Endothelial cell of umbilical vein (primary cell): ENCODE measurements at regions not wholly inside any gene's neighbourhood (a gene's known extent, or its start where the extent isn't known, plus 50 kb on each side); places are given as distances from the start of the nearest gene placed in this dataset.

ENCODE experiments used
- BruUV-seq: library from RNA; stranded (reverse); fragments of 400-500 nt; replicated peaks from 2 replicates; lab custom pipeline; 2021; lab: Mats Ljungman, UMichigan
- CTCF ChIA-PET: fragments of 300-600, 350-600 bp; sonication (Branson Sonifier 250); formaldehyde crosslinking; loops from one replicate; lab custom pipeline; 2021; ENCODE audit warnings: antibody characterized with exemption, inconsistent platforms; lab: Charles Lee
- POLR2A ChIA-PET: fragments of 300-600, 350-600 bp; sonication (Branson Sonifier 250); formaldehyde crosslinking; loops from one replicate; lab custom pipeline; 2021; ENCODE audit warnings: antibody characterized with exemption, inconsistent platforms; lab: Charles Lee
- DNase-seq: peaks from one replicate; pipeline ENCODE4 v3.0.0-alpha.2; 2011; ENCODE audit warnings: low read depth, low spot score
- FAIRE-seq: peaks from 2 replicates; lab custom pipeline; 2011; peaks lifted over from hg19 to GRCh38; lab: Jason Lieb, UNC
- H2AFZ ChIP-seq: 2 replicates; pipeline ENCODE4 v1.6.0; 2012; ENCODE audit warnings: low read depth, low read length, control low read depth, inconsistent platforms
- H3K27ac ChIP-seq: 2 replicates; pipeline ENCODE4 v1.5.1; 2011; ENCODE audit warnings: low read depth, mild to moderate bottlenecking, control low read depth, low read length, moderate library complexity; ENCODE audit not compliant: insufficient read depth
- H3K27me3 ChIP-seq, 2 experiments: 2 replicates each; pipeline versions ENCODE4 v1.6.0 to v1.6.1; 2011; ENCODE audit warnings: low read length in 2 of 2, mixed read lengths in 1 of 2; ENCODE audit not compliant: control insufficient read depth in 2 of 2, insufficient read depth in 2 of 2
- H3K36me3 ChIP-seq, 2 experiments: 2 replicates in 1 of 2; 3 replicates in 1 of 2; pipeline ENCODE4 v1.5.1; 2011; ENCODE audit warnings: low read length in 2 of 2, mild to moderate bottlenecking in 1 of 2, moderate library complexity in 1 of 2; ENCODE audit not compliant: control insufficient read depth in 2 of 2, insufficient read depth in 2 of 2; ENCODE audit errors: extremely low read depth in 1 of 2
- H3K4me1 ChIP-seq: 3 replicates; pipeline ENCODE4 v1.5.1; 2011; ENCODE audit warnings: mild to moderate bottlenecking, low read length; ENCODE audit not compliant: control insufficient read depth, insufficient read depth; ENCODE audit errors: extremely low read depth
- H3K4me2 ChIP-seq: 2 replicates; pipeline ENCODE4 v1.6.1; 2011; ENCODE audit warnings: low read length, control low read depth, mixed read lengths; ENCODE audit not compliant: insufficient read depth
- H3K4me3 ChIP-seq, 3 experiments: fragments of 200-600 bp in 1 of 3; sonication (generic), shearing (Covaris generic) in 1 of 3; replicated peaks in 1 of 3; 2 replicates each; pipeline ENCODE4 v1.5.1; 2011 to 2016; ENCODE audit warnings: control low read depth in 3 of 3, low read length in 3 of 3, mild to moderate bottlenecking in 2 of 3, inconsistent platforms in 1 of 3, low read depth in 1 of 3, moderate library complexity in 1 of 3; ENCODE audit not compliant: insufficient read depth in 1 of 3
- H3K79me2 ChIP-seq: 2 replicates; pipeline ENCODE4 v1.6.0; 2012; ENCODE audit warnings: low read length, inconsistent platforms; ENCODE audit not compliant: control insufficient read depth, insufficient read depth
- H3K9ac ChIP-seq: replicated peaks from 2 replicates; pipeline ENCODE3; 2011; ENCODE audit warnings: low read length, control low read depth; ENCODE audit not compliant: insufficient read depth; ENCODE audit errors: extremely low read depth
- H3K9me1 ChIP-seq: replicated peaks from 3 replicates; pipeline ENCODE4 v1.6.0; 2011; ENCODE audit warnings: mild to moderate bottlenecking, low read length; ENCODE audit not compliant: control insufficient read depth, insufficient read depth; ENCODE audit errors: extremely low read depth
- H3K9me3 ChIP-seq: replicated peaks from 2 replicates; pipeline ENCODE4 v1.5.1; 2012; ENCODE audit warnings: low read length, inconsistent platforms; ENCODE audit not compliant: control insufficient read depth, insufficient read depth
- H4K20me1 ChIP-seq: replicated peaks from 2 replicates; pipeline ENCODE3; 2011; ENCODE audit warnings: mild to moderate bottlenecking, low read length; ENCODE audit not compliant: control insufficient read depth, insufficient read depth; ENCODE audit errors: extremely low read depth
- EZH2 ChIP-seq: IDR thresholded peaks from 2 replicates; pipeline ENCODE4 v1.6.1; 2012; ENCODE audit warnings: borderline replicate concordance, low read depth, mild to moderate bottlenecking, moderate library complexity, low read length, inconsistent platforms; ENCODE audit not compliant: severe bottlenecking
- FOS ChIP-seq: IDR thresholded peaks from 2 replicates; pipeline ENCODE4 v1.6.1; 2011; ENCODE audit warnings: mild to moderate bottlenecking, low read length, moderate library complexity, borderline replicate concordance; ENCODE audit not compliant: insufficient read depth
- GATA2 ChIP-seq: IDR thresholded peaks from 2 replicates; pipeline ENCODE4 v1.7.0; 2011; ENCODE audit warnings: low read depth, mild to moderate bottlenecking, moderate library complexity, mixed read lengths, low read length; ENCODE audit not compliant: insufficient read length, insufficient read depth
- JUN ChIP-seq: IDR thresholded peaks from 2 replicates; pipeline ENCODE4 v1.6.1; 2011; ENCODE audit warnings: borderline replicate concordance, low read depth; ENCODE audit not compliant: insufficient read length, insufficient read depth
- MYC ChIP-seq: IDR thresholded peaks from one replicate; pipeline ENCODE4 v1.6.1; 2011; ENCODE audit warnings: mild to moderate bottlenecking, low read depth, low read length
- POLR2A ChIP-seq: IDR thresholded peaks from 2 replicates; pipeline ENCODE4 v1.6.1; 2012; ENCODE audit warnings: low read depth, mild to moderate bottlenecking, control low read depth, low read length
- POLR2AphosphoS5 ChIP-seq: IDR thresholded peaks from 2 replicates; pipeline ENCODE4 v1.6.1; 2012; ENCODE audit warnings: low read depth, mild to moderate bottlenecking, control low read depth, low read length, moderate library complexity; ENCODE audit not compliant: insufficient read depth
- dilution Hi-C: fragments of 300-500 bp; cut with MboI; formaldehyde crosslinking; loops from one replicate; pipeline ENCODE4 v1.15.0; 2019; ENCODE audit warnings: low sequenced_read_pairs; ENCODE audit not compliant: extremely low pct_ligation_motif_present
- intact Hi-C: fragments of 100-400 bp; cut with micrococcal nuclease; formaldehyde crosslinking; loops from one replicate; pipeline ENCODE4 v1.10.0; 2022
- TF ChIP-seq, protein P1 (sequence below): IDR thresholded peaks from 2 replicates; pipeline ENCODE4 v1.6.1; 2011; ENCODE audit not compliant: insufficient read depth, insufficient read length
- TF ChIP-seq, protein P2 (sequence below), 2 donors: IDR thresholded peaks; 1 replicate in 1 of 2; 2 replicates in 1 of 2; pipeline ENCODE4 v1.5.1; 2011; ENCODE audit warnings: low read length in 2 of 2, mild to moderate bottlenecking in 2 of 2, moderate library complexity in 2 of 2, control low read depth in 1 of 2, inconsistent platforms in 1 of 2, low read depth in 1 of 2; ENCODE audit not compliant: insufficient read depth in 1 of 2; ENCODE audit errors: extremely low read depth in 1 of 2

DNA sequence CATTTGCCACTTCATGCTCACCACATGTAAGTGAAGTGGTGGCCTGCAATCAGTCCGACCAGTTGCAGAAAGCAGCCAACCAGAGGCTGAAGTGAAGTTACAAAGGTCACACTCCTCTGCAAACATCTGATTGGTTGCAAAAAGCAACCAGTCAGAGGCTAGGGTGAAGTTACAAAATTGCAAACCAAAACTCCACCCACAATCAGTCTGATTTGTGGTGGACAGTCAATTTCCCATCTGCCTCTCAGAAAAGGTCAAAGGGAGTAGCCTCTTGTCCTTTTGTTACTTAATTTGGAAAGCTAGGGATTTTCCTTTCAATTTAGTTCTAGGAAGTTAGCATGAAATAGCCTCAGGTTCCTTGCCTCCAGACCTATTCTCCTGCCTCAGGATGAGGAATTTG, 185.0 kb downstream of the UXS1 start:
- BruUV-seq: no TSS peak

DNA sequence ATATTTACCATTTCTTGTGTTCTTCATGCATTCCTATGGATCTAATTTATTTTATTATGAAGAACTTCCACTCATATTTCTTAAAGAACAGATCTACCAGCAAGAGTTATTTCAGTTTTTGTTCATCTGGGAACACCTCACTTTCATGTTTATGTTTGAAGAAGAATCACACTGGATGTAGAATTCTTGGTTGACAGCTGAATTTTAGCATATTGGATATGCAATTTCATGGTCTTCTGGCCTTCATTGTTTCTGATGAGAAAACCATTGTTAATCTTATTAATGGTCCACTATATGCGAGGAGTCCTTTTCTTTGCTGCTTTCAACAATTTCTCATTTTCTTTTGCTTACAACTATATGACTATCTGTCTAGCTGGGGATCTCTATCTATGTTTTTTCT, 189.2 kb downstream of the UXS1 start:
- intact Hi-C loops: no loop called here
- no peak overlapping the region for H3K4me2 ChIP-seq
- no peak overlapping the region for H2AFZ ChIP-seq
- ChIA-PET CTCF (no interaction called here), POLR2A (no interaction called here)
- no peaks in the 10 kb centered on the region for H3K9me3 ChIP-seq
- dilution Hi-C loops: no loop called here
- no peak overlapping the region for H3K9ac ChIP-seq
- H3K27ac ChIP-seq: no peak overlapping the region
- no peaks in the 10 kb centered on the region for H3K4me1 ChIP-seq
- no peaks in the 10 kb centered on the region for H4K20me1 ChIP-seq
- H3K79me2 ChIP-seq: no peaks in the 10 kb centered on the region
- no peak overlapping the region for H3K4me3 ChIP-seq
- no TSS peak for BruUV-seq
- FAIRE-seq: no peak
- no peaks in the 10 kb centered on the region for H3K36me3 ChIP-seq
- TF ChIP-seq, protein P1, sequence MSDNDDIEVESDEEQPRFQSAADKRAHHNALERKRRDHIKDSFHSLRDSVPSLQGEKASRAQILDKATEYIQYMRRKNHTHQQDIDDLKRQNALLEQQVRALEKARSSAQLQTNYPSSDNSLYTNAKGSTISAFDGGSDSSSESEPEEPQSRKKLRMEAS: no peak
- TF ChIP-seq POLR2AphosphoS5: no peak
- TF ChIP-seq FOS: no peak
- no peak for TF ChIP-seq GATA2
- TF ChIP-seq, protein P2, sequence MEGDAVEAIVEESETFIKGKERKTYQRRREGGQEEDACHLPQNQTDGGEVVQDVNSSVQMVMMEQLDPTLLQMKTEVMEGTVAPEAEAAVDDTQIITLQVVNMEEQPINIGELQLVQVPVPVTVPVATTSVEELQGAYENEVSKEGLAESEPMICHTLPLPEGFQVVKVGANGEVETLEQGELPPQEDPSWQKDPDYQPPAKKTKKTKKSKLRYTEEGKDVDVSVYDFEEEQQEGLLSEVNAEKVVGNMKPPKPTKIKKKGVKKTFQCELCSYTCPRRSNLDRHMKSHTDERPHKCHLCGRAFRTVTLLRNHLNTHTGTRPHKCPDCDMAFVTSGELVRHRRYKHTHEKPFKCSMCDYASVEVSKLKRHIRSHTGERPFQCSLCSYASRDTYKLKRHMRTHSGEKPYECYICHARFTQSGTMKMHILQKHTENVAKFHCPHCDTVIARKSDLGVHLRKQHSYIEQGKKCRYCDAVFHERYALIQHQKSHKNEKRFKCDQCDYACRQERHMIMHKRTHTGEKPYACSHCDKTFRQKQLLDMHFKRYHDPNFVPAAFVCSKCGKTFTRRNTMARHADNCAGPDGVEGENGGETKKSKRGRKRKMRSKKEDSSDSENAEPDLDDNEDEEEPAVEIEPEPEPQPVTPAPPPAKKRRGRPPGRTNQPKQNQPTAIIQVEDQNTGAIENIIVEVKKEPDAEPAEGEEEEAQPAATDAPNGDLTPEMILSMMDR (IDR thresholded peaks at IDR 0.05; ENCODE audit: extremely low read depth in 1 of 2, insufficient read depth in 1 of 2, low read depth in 1 of 2, low read length in 2 of 2): no peak
- no peak for TF ChIP-seq EZH2
- no peak for TF ChIP-seq JUN
- TF ChIP-seq POLR2A: no peak
- no peak for TF ChIP-seq MYC
- no peak for DNase-seq
- H3K9me1 ChIP-seq: no peaks in the 10 kb centered on the region
- no peaks in the 10 kb centered on the region for H3K27me3 ChIP-seq

More for the DNA sequence above, 185.0 kb downstream of the UXS1 start:
- Histone ChIP-seq H2AFZ (no peak overlapping the region), H3K9me3 (no peaks in the 10 kb centered on the region), H3K4me1 (no peaks in the 10 kb centered on the region), H4K20me1 (no peaks in the 10 kb centered on the region), H3K4me3 (no peak overlapping the region), H3K4me2 (no peak overlapping the region), H3K36me3 (no peaks in the 10 kb centered on the region), H3K79me2 (no peaks in the 10 kb centered on the region), H3K9me1 (no peaks in the 10 kb centered on the region), H3K9ac (no peak overlapping the region), H3K27ac (no peak overlapping the region), H3K27me3 (no peaks in the 10 kb centered on the region)
- no peak for FAIRE-seq
- ChIA-PET CTCF (interaction anchor here (0.5 to 1.0 kb wide), 2 partner anchors 31 to 33 kb away, joined by 3 read pairs; no protein-coding TSS in a partner anchor), POLR2A (no interaction called here)
- intact Hi-C loops (no loop called here), dilution Hi-C loops (no loop called here)
- DNase-seq: no peak
- TF ChIP-seq, protein P1: no peak
- TF ChIP-seq JUN: no peak
- no peak for TF ChIP-seq POLR2AphosphoS5
- TF ChIP-seq, protein P2 (IDR thresholded peaks at IDR 0.05; ENCODE audit: extremely low read depth in 1 of 2, insufficient read depth in 1 of 2, low read depth in 1 of 2, low read length in 2 of 2): no peak
- TF ChIP-seq FOS: no peak
- no peak for TF ChIP-seq EZH2
